ENCODE measurements at regions not wholly inside any gene's neighbourhood (a gene's known extent, or its start where the extent isn't known, plus 50 kb on each side); places are given as distances from the start of the nearest gene placed in this dataset.

GRCh38 chr10:90318659-90319058 is 539.2 kb downstream of the HTR7 start:
- Histone ChIP-seq H3K4me1 (ENCODE audit: control insufficient read depth, extremely low read depth, insufficient read depth, low read length) (peaks cover 14% of the 10 kb centered on the region), H3K9ac (ENCODE audit: insufficient read depth, low read length) (no peak overlapping the region), H3K4me3 (replicated peaks in 1 of 4; ENCODE audit: control extremely low read depth in 1 of 4, insufficient read depth in 1 of 4, low read depth in 3 of 4, low read length in 4 of 4) (no peak overlapping the region), H3K4me2 (ENCODE audit: extremely low read depth, insufficient read depth, low read length) (peak overlapping the region; percentile 32), H3K79me2 (ENCODE audit: control insufficient read depth, insufficient read depth, low read length) (no peaks in the 10 kb centered on the region), H3K36me3 (ENCODE audit: control insufficient read depth, insufficient read depth, low read length) (no peaks in the 10 kb centered on the region), H3K27ac (ENCODE audit: insufficient read depth, low read length) (no peak overlapping the region), H2AFZ (ENCODE audit: low read length) (no peak overlapping the region), H4K20me1 (ENCODE audit: control insufficient read depth, extremely low read depth, insufficient read depth, low read length) (no peaks in the 10 kb centered on the region), H3K27me3 (ENCODE audit: control insufficient read depth, insufficient read depth, low read length) (no peaks in the 10 kb centered on the region), H3K9me3 (ENCODE audit: control insufficient read depth, insufficient read depth, low read depth, low read length) (no peaks in the 10 kb centered on the region)
- DNase-seq (ENCODE audit: low read depth in 2 of 2) = no peak
- no peak for TF ChIP-seq EZH2 (IDR thresholded peaks at IDR 0.05; ENCODE audit: low read length, missing control alignments)
- TF ChIP-seq CTCF (conservative IDR thresholded peaks at IDR 0.05 in 1 of 2, IDR thresholded peaks at IDR 0.05 in 1 of 2; ENCODE audit: low read depth in 1 of 2, low read length in 2 of 2) = no peak

- peak overlapping the region; percentile 51 for H3K4me2 ChIP-seq (ENCODE audit: extremely low read depth, insufficient read depth, low read length)
- TF ChIP-seq CTCF (conservative IDR thresholded peaks at IDR 0.05 in 1 of 2, IDR thresholded peaks at IDR 0.05 in 1 of 2; ENCODE audit: low read depth in 1 of 2, low read length in 2 of 2) (no peak), EZH2 (IDR thresholded peaks at IDR 0.05; ENCODE audit: low read length, missing control alignments) (no peak)
- no peaks in the 10 kb centered on the region for H3K79me2 ChIP-seq (ENCODE audit: control insufficient read depth, insufficient read depth, low read length)
- H3K36me3 ChIP-seq (ENCODE audit: control insufficient read depth, insufficient read depth, low read length) = no peaks in the 10 kb centered on the region
- H3K27me3 ChIP-seq (ENCODE audit: control insufficient read depth, insufficient read depth, low read length) = no peaks in the 10 kb centered on the region
- H2AFZ ChIP-seq (ENCODE audit: low read length) = no peak overlapping the region
- peak; percentile 91 to 95 for DNase-seq (ENCODE audit: low read depth in 2 of 2)
- H3K9me3 ChIP-seq (ENCODE audit: control insufficient read depth, insufficient read depth, low read depth, low read length) = no peaks in the 10 kb centered on the region
- H4K20me1 ChIP-seq (ENCODE audit: control insufficient read depth, extremely low read depth, insufficient read depth, low read length) = no peaks in the 10 kb centered on the region
- peaks cover 9% of the 10 kb centered on the region for H3K4me1 ChIP-seq (ENCODE audit: control insufficient read depth, extremely low read depth, insufficient read depth, low read length)
- no peak overlapping the region for H3K9ac ChIP-seq (ENCODE audit: insufficient read depth, low read length)
- no peak overlapping the region for H3K4me3 ChIP-seq (replicated peaks in 1 of 4; ENCODE audit: control extremely low read depth in 1 of 4, insufficient read depth in 1 of 4, low read depth in 3 of 4, low read length in 4 of 4)
- peak overlapping the region; percentile 41 for H3K27ac ChIP-seq (ENCODE audit: insufficient read depth, low read length)
Measured at GRCh38 chr10:90319188-90319914, 538.5 kb downstream of the HTR7 start.

- H2AFZ ChIP-seq (ENCODE audit: low read length) = no peak overlapping the region
- H4K20me1 ChIP-seq (ENCODE audit: control insufficient read depth, extremely low read depth, insufficient read depth, low read length) = no peaks in the 10 kb centered on the region
- H3K4me1 ChIP-seq (ENCODE audit: control insufficient read depth, extremely low read depth, insufficient read depth, low read length) = peaks cover 9% of the 10 kb centered on the region
- no peak overlapping the region for H3K4me2 ChIP-seq (ENCODE audit: extremely low read depth, insufficient read depth, low read length)
- H3K4me3 ChIP-seq (replicated peaks in 1 of 4; ENCODE audit: control extremely low read depth in 1 of 4, insufficient read depth in 1 of 4, low read depth in 3 of 4, low read length in 4 of 4) = no peak overlapping the region
- H3K9ac ChIP-seq (ENCODE audit: insufficient read depth, low read length) = no peak overlapping the region
- H3K27ac ChIP-seq (ENCODE audit: insufficient read depth, low read length) = no peak overlapping the region
- H3K36me3 ChIP-seq (ENCODE audit: control insufficient read depth, insufficient read depth, low read length) = no peaks in the 10 kb centered on the region
- no peaks in the 10 kb centered on the region for H3K79me2 ChIP-seq (ENCODE audit: control insufficient read depth, insufficient read depth, low read length)
- H3K27me3 ChIP-seq (ENCODE audit: control insufficient read depth, insufficient read depth, low read length) = no peaks in the 10 kb centered on the region
- DNase-seq (ENCODE audit: low read depth in 2 of 2) = peak; percentile 34 to 65
- TF ChIP-seq EZH2 (IDR thresholded peaks at IDR 0.05; ENCODE audit: low read length, missing control alignments) (no peak), CTCF (conservative IDR thresholded peaks at IDR 0.05 in 1 of 2, IDR thresholded peaks at IDR 0.05 in 1 of 2; ENCODE audit: low read depth in 1 of 2, low read length in 2 of 2) (no peak)
- no peaks in the 10 kb centered on the region for H3K9me3 ChIP-seq (ENCODE audit: control insufficient read depth, insufficient read depth, low read depth, low read length)
Measured at GRCh38 chr10:90321132-90321816, 536.6 kb downstream of the HTR7 start.

Measured in fibroblast of lung (primary cell).